Calu3 (cell line): ENCODE measurements at regions not wholly inside any gene's neighbourhood (a gene's known extent, or its start where the extent isn't known, plus 50 kb on each side); places are given as distances from the start of the nearest gene placed in this dataset.

ENCODE experiments used
- BruUV-seq: library from RNA; stranded (reverse); fragments of 400-500 nt; replicated peaks from 2 replicates; lab custom pipeline; 2021; lab: Mats Ljungman, UMichigan
- CTCF ChIA-PET: fragments of 300-600 bp; sonication (Branson Sonifier 250); formaldehyde crosslinking; loops from one replicate; lab custom pipeline; 2022; ENCODE audit warnings: antibody characterized with exemption; lab: Charles Lee
- DNase-seq: peaks from one replicate; pipeline ENCODE4 v3.0.0; 2022
- H3K27ac Mint-ChIP-seq: one replicate; pipeline ENCODE4 v1.8.0; 2022; ENCODE audit warnings: mixed read lengths; ENCODE audit not compliant: unreplicated experiment
- H3K27me3 Mint-ChIP-seq: one replicate; pipeline ENCODE4 v1.8.0; 2022; ENCODE audit warnings: mixed read lengths; ENCODE audit not compliant: unreplicated experiment
- H3K36me3 Mint-ChIP-seq: one replicate; pipeline ENCODE4 v1.8.0; 2022; ENCODE audit warnings: mild to moderate bottlenecking, moderate library complexity, mixed read lengths; ENCODE audit not compliant: insufficient read depth, unreplicated experiment
- H3K4me1 Mint-ChIP-seq: one replicate; pipeline ENCODE4 v1.8.0; 2022; ENCODE audit warnings: mild to moderate bottlenecking, low read depth, mixed read lengths; ENCODE audit not compliant: unreplicated experiment
- H3K4me3 Mint-ChIP-seq: one replicate; pipeline ENCODE4 v1.8.0; 2022; ENCODE audit warnings: mild to moderate bottlenecking, low read depth, moderate library complexity, mixed read lengths; ENCODE audit not compliant: unreplicated experiment
- H3K9me3 Mint-ChIP-seq: one replicate; pipeline ENCODE4 v1.8.0; 2022; ENCODE audit warnings: low read depth, mixed read lengths; ENCODE audit not compliant: unreplicated experiment
- CTCF ChIP-seq: fragments of 200-600 bp; IDR thresholded peaks from one replicate; pipeline ENCODE4 v1.8.0; 2022; ENCODE audit warnings: antibody characterized with exemption; ENCODE audit not compliant: unreplicated experiment
- intact Hi-C: fragments of 100-400 bp; cut with micrococcal nuclease; formaldehyde crosslinking; loops from one replicate; pipeline ENCODE4 v1.10.0; 2022; ENCODE audit not compliant: unreplicated experiment

- Mint-ChIP-seq H3K9me3 (peaks cover 12% of the 10 kb centered on the region), H3K4me1 (peaks cover 59% of the 10 kb centered on the region), H3K4me3 (no peak overlapping the region), H3K27me3 (no peaks in the 10 kb centered on the region), H3K27ac (peak overlapping the region; percentile 93), H3K36me3 (peaks cover 34% of the 10 kb centered on the region)
- CTCF ChIA-PET: interaction anchor here (0.7 to 1.2 kb wide), 7 partner anchors 10 to 157 kb away, joined by 3 to 8 read pairs (median 3); partner anchors contain the start of gene FUT8
- peak; percentile 48 for DNase-seq
- no peak for TF ChIP-seq CTCF
- intact Hi-C loops: loop anchor here (2.0 kb wide), 1 partner anchor 40 kb away; no protein-coding TSS in a partner anchor
- BruUV-seq: no TSS peak
These were observed 154.1 kb upstream of the FUT8 start for GRCh38 chr14:65258391-65258790.

- H3K4me3 Mint-ChIP-seq: no peak overlapping the region
- CTCF ChIA-PET: interaction anchor here (1.0 to 1.2 kb wide), 4 partner anchors 20 to 153 kb away, joined by 3 to 8 read pairs (median 6); partner anchors contain the start of gene FUT8
- intact Hi-C loops: loop anchor here (2.0 kb wide), 1 partner anchor 40 kb away; no protein-coding TSS in a partner anchor
- TF ChIP-seq CTCF: no peak
- H3K27ac Mint-ChIP-seq: peak overlapping the region; percentile 93
- no peak for DNase-seq
- peaks cover 54% of the 10 kb centered on the region for H3K4me1 Mint-ChIP-seq
- H3K36me3 Mint-ChIP-seq: peaks cover 34% of the 10 kb centered on the region
- peaks cover 11% of the 10 kb centered on the region for H3K9me3 Mint-ChIP-seq
- H3K27me3 Mint-ChIP-seq: no peaks in the 10 kb centered on the region
- no TSS peak for BruUV-seq
These were observed 153.5 kb upstream of the FUT8 start for GRCh38 chr14:65259000-65259399.

- intact Hi-C loops: no loop called here
- Mint-ChIP-seq H3K36me3 (peaks cover 21% of the 10 kb centered on the region), H3K4me3 (no peak overlapping the region), H3K27me3 (no peaks in the 10 kb centered on the region), H3K9me3 (peaks cover 11% of the 10 kb centered on the region), H3K27ac (no peak overlapping the region), H3K4me1 (peaks cover 42% of the 10 kb centered on the region)
- TF ChIP-seq CTCF: no peak
- no TSS peak for BruUV-seq
- DNase-seq: no peak
- CTCF ChIA-PET: interaction anchor here (0.7 kb wide), 1 partner anchor 155 kb away, joined by 4 read pairs; no protein-coding TSS in a partner anchor
These were observed 151.7 kb upstream of the FUT8 start for GRCh38 chr14:65260786-65261185.

- Mint-ChIP-seq H3K36me3 (peaks cover 15% of the 10 kb centered on the region), H3K27me3 (no peaks in the 10 kb centered on the region), H3K4me1 (peaks cover 35% of the 10 kb centered on the region), H3K4me3 (no peak overlapping the region), H3K27ac (no peak overlapping the region), H3K9me3 (peaks cover 11% of the 10 kb centered on the region)
- no TSS peak for BruUV-seq
- DNase-seq: no peak
- intact Hi-C loops: no loop called here
- CTCF ChIA-PET: interaction anchor here (0.5 kb wide), 1 partner anchor 140 kb away, joined by 3 read pairs; no protein-coding TSS in a partner anchor
- no peak for TF ChIP-seq CTCF
These were observed 151.1 kb upstream of the FUT8 start for GRCh38 chr14:65261425-65261920.
